ENCODE measurements at regions not wholly inside any gene's neighbourhood (a gene's known extent, or its start where the extent isn't known, plus 50 kb on each side); places are given as distances from the start of the nearest gene placed in this dataset.

DNA sequence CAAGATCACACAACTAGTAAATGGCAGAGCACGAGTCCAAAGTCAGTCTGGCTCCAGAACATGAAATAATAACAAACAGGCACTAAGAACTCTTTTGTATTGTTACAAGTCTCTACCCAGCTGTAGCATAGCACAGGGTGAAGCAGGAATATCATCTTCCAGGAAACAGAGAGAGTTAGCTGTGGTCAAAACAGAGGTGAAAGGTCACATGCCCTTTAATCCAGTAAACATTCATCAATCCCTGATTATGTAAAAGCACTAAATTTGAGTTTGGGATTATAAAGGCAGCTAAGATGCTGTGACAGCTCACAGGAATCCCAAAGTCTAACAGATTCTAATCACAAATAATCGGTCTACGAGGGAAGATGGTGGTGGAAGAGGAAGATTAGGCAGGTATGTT is 133.0 kb upstream of the ASTN2 start:
- no peak overlapping the region for H3K23ac ChIP-seq (ENCODE audit: insufficient read length)
- FAIRE-seq (no peak), DNase-seq (ENCODE audit: low read depth in 1 of 2, low spot score in 2 of 2) (no peak)
- no peak overlapping the region for H2AK5ac ChIP-seq (ENCODE audit: low read depth, low read length)
- H2AFZ ChIP-seq (ENCODE audit: low read length) = no peak overlapping the region
- no peaks in the 10 kb centered on the region for H3K36me3 ChIP-seq (ENCODE audit: control insufficient read depth in 2 of 4, insufficient read depth in 4 of 4, low read length in 3 of 4)
- no peak overlapping the region for H3K27ac ChIP-seq (ENCODE audit: low read depth, low read length)
- H2BK15ac ChIP-seq (ENCODE audit: low read length) = no peak overlapping the region
- no peaks in the 10 kb centered on the region for H4K20me1 ChIP-seq (replicated peaks in 1 of 2; ENCODE audit: control insufficient read depth in 1 of 2, insufficient read depth in 2 of 2, low read length in 2 of 2)
- H2BK20ac ChIP-seq (ENCODE audit: low read length) = peak overlapping the region; percentile 49; the same call in 1 of the 2 replicates
- no peak overlapping the region for H3K9ac ChIP-seq (replicated peaks in 1 of 4; ENCODE audit: extremely low read depth in 1 of 4, low read depth in 3 of 4, low read length in 3 of 4)
- H3K27me3 ChIP-seq (replicated peaks in 1 of 4; ENCODE audit: control insufficient read depth in 3 of 4, extremely low read depth in 1 of 4, insufficient read depth in 3 of 4, low read length in 3 of 4) = no peaks in the 10 kb centered on the region
- H3K79me1 ChIP-seq (ENCODE audit: low read depth, low read length) = no peaks in the 10 kb centered on the region
- 100% methylated on average over 3 of the region's 3 CpGs; no CpG with 5 or more reads in 1 of the 2 experiments for WGBS, 2 experiments (ENCODE audit: extremely low coverage in 1 of 2, insufficient coverage in 1 of 2, insufficient read length in 1 of 2, insufficient replicate concordance in 2 of 2, low coverage in 1 of 2, low lambda C conversion rate in 2 of 2, missing lambda C conversion rate in 1 of 2)
- peaks cover 5 to 19% (median 14%) of the 10 kb centered on the region in 4 experiments for H3K4me1 ChIP-seq (replicated peaks in 1 of 4; ENCODE audit: control insufficient read depth in 3 of 4, insufficient read depth in 4 of 4, low read length in 3 of 4)
- no peak overlapping the region for H4K5ac ChIP-seq (ENCODE audit: insufficient read length, low read depth, low read length)
- H3K18ac ChIP-seq (ENCODE audit: extremely low read depth, low read length) = no peak overlapping the region
- H3K4me2 ChIP-seq (ENCODE audit: insufficient read depth in 1 of 2, low read depth in 2 of 2, low read length in 2 of 2) = no peak overlapping the region
- no peak overlapping the region for H3K14ac ChIP-seq (ENCODE audit: insufficient read length)
- POLR2A ChIA-PET (ENCODE audit: partially characterized antibody) = no interaction called here
- H3K9me3 ChIP-seq (ENCODE audit: insufficient read depth in 2 of 2, low read depth in 1 of 2, low read length in 1 of 2) = no peaks in the 10 kb centered on the region
- no peaks in the 10 kb centered on the region for H3K23me2 ChIP-seq (ENCODE audit: low read depth, low read length)
- H4K8ac ChIP-seq (ENCODE audit: extremely low read depth, insufficient read depth, low read length) = no peak overlapping the region
- H2BK120ac ChIP-seq (replicated peaks; ENCODE audit: low read depth, low read length) = no peak overlapping the region
- CTCF ChIA-PET (ENCODE audit: partially characterized antibody) = interaction anchor here (0.6 to 4.7 kb wide), 6 partner anchors 9 to 507 kb away, joined by 4 to 24 read pairs (median 6); no protein-coding TSS in a partner anchor
- no peak overlapping the region for H3K56ac ChIP-seq (replicated peaks; ENCODE audit: insufficient read length, low read depth, low read length)
- H3K79me2 ChIP-seq (ENCODE audit: control insufficient read depth in 1 of 2, insufficient read depth in 2 of 2, low read length in 2 of 2) = no peaks in the 10 kb centered on the region
- H2BK5ac ChIP-seq (ENCODE audit: low read depth, low read length) = no peak overlapping the region
- no peak overlapping the region for H4K91ac ChIP-seq (replicated peaks; ENCODE audit: insufficient read length, low read length)
- no peak overlapping the region; the same call in 1 of the 2 replicates for H2BK12ac ChIP-seq (ENCODE audit: low read depth, low read length)
- no peak overlapping the region for H3K4ac ChIP-seq (replicated peaks; ENCODE audit: insufficient read length, low read depth, low read length)
- H3K4me3 ChIP-seq (ENCODE audit: extremely low read depth in 1 of 4, insufficient read depth in 2 of 4, low read depth in 3 of 4, low read length in 4 of 4) = no peak overlapping the region
- TF ChIP-seq HDAC2 (IDR thresholded peaks at IDR 0.05; ENCODE audit: borderline replicate concordance in 1 of 2, low read depth in 2 of 2, low read length in 2 of 2) (no peak), SUZ12 (IDR thresholded peaks at IDR 0.05; ENCODE audit: low read length) (no peak), SAP30 (IDR thresholded peaks at IDR 0.05; ENCODE audit: insufficient read depth, insufficient replicate concordance, low read length) (no peak), GTF2F1 (IDR thresholded peaks at IDR 0.05; ENCODE audit: borderline replicate concordance, low read depth, low read length) (no peak), NRF1 (IDR thresholded peaks at IDR 0.05; ENCODE audit: low read depth, low read length) (no peak), POU5F1 (IDR thresholded peaks at IDR 0.05; ENCODE audit: low read depth, low read length) (no peak), YY1 (IDR thresholded peaks at IDR 0.05; ENCODE audit: low read depth, low read length) (no peak), TEAD4 (IDR thresholded peaks at IDR 0.05; ENCODE audit: low read depth, low read length) (no peak), SIN3A (conservative IDR thresholded peaks at IDR 0.05 in 1 of 2, IDR thresholded peaks at IDR 0.05 in 1 of 2; ENCODE audit: low read depth in 1 of 2, low read length in 2 of 2) (no peak), POLR2A (IDR thresholded peaks at IDR 0.05; ENCODE audit: control extremely low read depth in 1 of 2, low read depth in 2 of 2, low read length in 2 of 2) (no peak), SIX5 (IDR thresholded peaks at IDR 0.05; ENCODE audit: low read depth, low read length) (no peak), JUN (IDR thresholded peaks at IDR 0.05; ENCODE audit: low read depth, low read length) (no peak), SP2 (IDR thresholded peaks at IDR 0.05; ENCODE audit: low read length) (no peak), KDM1A (IDR thresholded peaks at IDR 0.05; ENCODE audit: borderline replicate concordance, low read length) (no peak), RAD21 (IDR thresholded peaks at IDR 0.05 in 1 of 2, conservative IDR thresholded peaks at IDR 0.05 in 1 of 2; ENCODE audit: low read depth in 2 of 2, low read length in 2 of 2) (no peak)
